ENCODE measurements at regions not wholly inside any gene's neighbourhood (a gene's known extent, or its start where the extent isn't known, plus 50 kb on each side); places are given as distances from the start of the nearest gene placed in this dataset.
"Not testable (repeated sequence)": the region's sequence is repeated elsewhere in the genome, so short reads cannot be mapped to it uniquely, and the experiment has no call there.

DNA sequence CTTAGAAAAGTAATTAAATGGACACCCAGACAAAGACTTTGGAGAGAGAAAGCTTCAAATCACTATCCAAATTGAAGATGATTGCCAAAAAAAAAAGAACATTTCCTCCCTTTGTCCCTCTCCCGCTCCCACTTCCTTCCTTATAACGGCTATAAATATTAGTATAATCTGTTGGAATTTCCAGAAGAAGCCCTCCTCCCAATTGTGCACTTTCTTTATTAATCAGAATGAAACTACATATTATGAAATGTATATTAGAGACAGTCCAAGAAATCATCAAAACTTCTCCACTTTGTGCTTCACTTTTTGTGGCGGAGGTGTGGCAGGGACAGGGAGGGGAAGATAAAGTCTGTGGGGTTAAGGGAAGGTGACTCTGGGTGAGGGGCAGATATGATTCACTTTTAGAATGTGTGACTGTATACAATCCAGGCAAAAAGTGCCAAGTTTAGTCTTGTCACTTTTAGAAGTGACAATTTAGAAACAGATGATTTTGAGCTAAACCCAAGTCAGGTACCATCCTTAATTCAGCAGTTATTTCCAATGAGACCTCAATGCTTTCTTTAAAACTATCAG is 195.0 kb upstream of the MARCKS start:
- DNase-seq (ENCODE audit: low read depth in 3 of 3, low spot score in 2 of 3) = no peak

- DNase-seq (ENCODE audit: low read depth in 3 of 3, low spot score in 2 of 3) = no peak
Observed at GRCh38 chr6:113662688-113663333, 194.3 kb upstream of the MARCKS start.

- DNase-seq (ENCODE audit: low read depth in 3 of 3, low spot score in 2 of 3) = no peak
Observed at GRCh38 chr6:113664909-113665308, 192.2 kb upstream of the MARCKS start.

- DNase-seq (ENCODE audit: low read depth in 3 of 3, low spot score in 2 of 3) = no peak
Observed at GRCh38 chr6:113668641-113669408, 188.3 kb upstream of the MARCKS start.

GRCh38 chr6:113669606-113670005 is 187.5 kb upstream of the MARCKS start:
- no peak for DNase-seq (ENCODE audit: low read depth in 3 of 3, low spot score in 2 of 3)

GRCh38 chr6:113671421-113671820 is 185.7 kb upstream of the MARCKS start:
- no peak for DNase-seq (ENCODE audit: low read depth in 3 of 3, low spot score in 2 of 3)

- DNase-seq (ENCODE audit: low read depth in 3 of 3, low spot score in 2 of 3) = no peak
Observed at GRCh38 chr6:113672491-113673149, 184.5 kb upstream of the MARCKS start.

GRCh38 chr6:113674075-113674474 is 183.1 kb upstream of the MARCKS start:
- no peak for DNase-seq (ENCODE audit: low read depth in 3 of 3, low spot score in 2 of 3)

- DNase-seq (ENCODE audit: low read depth in 3 of 3, low spot score in 2 of 3) = no peak
Observed at GRCh38 chr6:113676057-113676456, 181.1 kb upstream of the MARCKS start.

GRCh38 chr6:113676968-113677367 is 180.2 kb upstream of the MARCKS start:
- no peak for DNase-seq (ENCODE audit: low read depth in 3 of 3, low spot score in 2 of 3)

DNA sequence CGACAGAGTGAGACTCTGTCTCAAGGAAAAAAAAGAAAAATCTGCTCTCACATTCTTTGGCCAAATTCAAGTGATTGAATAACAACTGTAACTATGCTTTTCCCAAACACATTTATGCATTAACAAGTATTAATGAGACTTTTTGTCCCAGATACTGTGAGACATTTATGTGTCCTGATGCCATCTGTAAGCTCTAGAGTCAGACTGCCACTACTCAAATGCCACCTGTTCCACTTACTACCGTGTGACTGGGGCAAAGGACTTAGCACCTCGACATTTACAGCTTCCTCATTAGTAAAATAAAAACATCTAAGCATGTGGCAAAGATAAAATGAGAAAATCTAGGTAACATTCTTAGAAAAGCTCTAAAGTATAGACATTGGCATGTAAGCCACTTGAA is 178.1 kb upstream of the MARCKS start:
- no peak for DNase-seq (ENCODE audit: low read depth in 3 of 3, low spot score in 2 of 3)

GRCh38 chr6:113680301-113680700 is 176.8 kb upstream of the MARCKS start:
- no peak for DNase-seq (ENCODE audit: low read depth in 3 of 3, low spot score in 2 of 3)

DNA sequence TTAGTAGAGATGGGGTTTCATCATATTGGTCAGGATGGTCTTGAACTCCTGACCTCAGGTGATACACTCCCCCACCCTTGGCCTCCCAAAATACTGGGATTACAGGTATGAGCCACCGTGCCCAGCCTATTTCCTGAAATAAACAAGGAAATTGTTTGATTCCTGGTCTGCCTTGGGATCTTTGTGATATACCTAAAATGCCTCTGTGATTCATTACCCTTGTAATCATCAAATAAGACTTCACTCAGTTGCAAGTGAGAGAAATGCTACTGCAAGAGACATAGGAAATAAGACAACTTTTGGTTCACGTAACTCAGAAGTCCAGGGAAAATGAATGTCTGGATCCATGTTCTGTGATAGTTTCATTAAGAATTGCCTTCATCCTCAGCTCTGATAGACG is 173.2 kb upstream of the MARCKS start:
- DNase-seq (ENCODE audit: low read depth in 3 of 3, low spot score in 2 of 3) = no peak

DNA sequence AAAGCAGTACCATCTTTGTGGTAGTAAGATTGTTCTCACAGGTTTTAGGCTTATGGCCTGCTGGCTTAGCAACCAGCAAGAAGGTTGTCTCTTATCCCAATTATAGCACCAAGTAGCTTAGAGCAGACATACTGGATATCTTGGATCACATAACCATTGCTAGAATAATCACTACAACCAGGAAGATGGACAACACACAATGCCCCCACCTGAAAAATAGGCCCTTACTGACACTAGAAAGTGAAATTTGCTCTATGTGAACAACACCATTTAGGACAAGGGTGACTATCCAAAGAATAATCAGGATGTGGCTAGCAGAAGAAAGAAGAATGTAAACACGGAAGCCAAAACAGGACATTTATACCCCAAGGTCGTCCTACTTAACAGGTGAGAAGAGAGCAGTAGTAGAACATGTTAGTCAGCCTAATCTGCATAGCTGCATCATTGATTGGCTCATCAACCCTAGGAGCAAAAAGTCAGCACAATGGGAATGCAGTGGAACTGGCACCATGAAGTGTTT is 172.7 kb upstream of the MARCKS start:
- no peak for DNase-seq (ENCODE audit: low read depth in 3 of 3, low spot score in 2 of 3)

DNA sequence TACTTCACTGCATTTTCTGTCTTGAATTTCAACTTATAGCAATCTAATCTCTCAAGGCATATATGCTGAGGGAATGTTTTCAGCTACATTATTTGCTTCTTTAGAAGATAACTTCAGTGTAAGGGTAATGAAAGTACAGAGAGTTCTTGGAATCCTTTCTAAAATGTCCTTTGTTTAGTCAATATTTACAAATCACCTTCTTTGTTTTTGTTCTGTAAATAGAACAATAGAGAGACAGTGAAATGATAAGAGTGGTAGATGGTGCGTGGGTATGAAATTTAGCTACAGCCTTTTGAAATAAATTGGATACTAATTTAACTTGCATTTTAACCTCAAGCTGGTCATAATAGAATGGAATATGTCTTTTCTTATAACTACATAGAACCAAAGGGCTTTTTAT is 171.1 kb upstream of the MARCKS start:
- DNase-seq (ENCODE audit: low read depth in 3 of 3, low spot score in 2 of 3) = no peak

DNA sequence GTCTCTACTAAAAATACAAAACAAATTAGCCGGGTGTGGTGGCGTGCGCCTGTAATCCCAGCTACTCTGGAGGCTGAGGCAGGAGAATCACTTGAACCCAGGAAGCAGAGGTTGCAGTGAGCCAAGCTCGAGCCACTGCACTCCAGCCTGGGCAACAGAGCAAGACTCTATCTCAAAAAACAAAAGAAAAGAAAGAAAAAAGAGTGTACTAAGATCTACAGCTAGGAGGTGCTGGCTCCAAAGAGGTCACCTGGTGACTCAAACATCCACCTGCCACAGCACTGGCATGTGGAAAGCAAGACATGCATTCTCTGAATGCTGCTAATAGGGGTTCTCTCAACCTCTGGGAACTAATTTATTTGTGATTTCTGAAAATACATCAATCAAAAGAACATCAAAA is 167.5 kb upstream of the MARCKS start:
- not testable (repeated sequence) for DNase-seq (ENCODE audit: low read depth in 3 of 3, low spot score in 2 of 3)

- no peak for DNase-seq (ENCODE audit: low read depth in 3 of 3, low spot score in 2 of 3)
Observed at GRCh38 chr6:113690281-113691259, 166.6 kb upstream of the MARCKS start.

GRCh38 chr6:113691260-113691656 is 165.9 kb upstream of the MARCKS start:
- DNase-seq (ENCODE audit: low read depth in 3 of 3, low spot score in 2 of 3) = no peak

- DNase-seq (ENCODE audit: low read depth in 3 of 3, low spot score in 2 of 3) = no peak
Observed at GRCh38 chr6:113693851-113694250, 163.3 kb upstream of the MARCKS start.
